Muscle of arm (tissue), 1 donor: ENCODE measurements at regions not wholly inside any gene's neighbourhood (a gene's known extent, or its start where the extent isn't known, plus 50 kb on each side); places are given as distances from the start of the nearest gene placed in this dataset.
A peak's percentile ranks its signal among the peaks of the same experiment; 100 is the strongest.
"Not testable (repeated sequence)": the region's sequence is repeated elsewhere in the genome, so short reads cannot be mapped to it uniquely, and the experiment has no call there.

Experiments used
- DNase-seq: peaks from one replicate; pipeline ENCODE4 v3.0.0-alpha.2; 2013

- no peak for DNase-seq
These were observed 1488.2 kb downstream of the FSTL5 start for GRCh38 chr4:160675550-160675949.

- no peak for DNase-seq
These were observed 1478.1 kb downstream of the FSTL5 start for GRCh38 chr4:160685729-160686128.

- no peak for DNase-seq
These were observed 1462.1 kb downstream of the FSTL5 start for GRCh38 chr4:160701671-160702070.

GRCh38 chr4:160709026-160709425 is 1454.8 kb downstream of the FSTL5 start:
- DNase-seq: peak; percentile 73

- DNase-seq: peak; percentile 21
These were observed 1454.3 kb downstream of the FSTL5 start for GRCh38 chr4:160709546-160709945.

- no peak for DNase-seq
These were observed 1447.2 kb downstream of the FSTL5 start for GRCh38 chr4:160716551-160716950.

- no peak for DNase-seq
These were observed 1446.0 kb downstream of the FSTL5 start for GRCh38 chr4:160717848-160718247.

- DNase-seq: no peak
These were observed 1439.7 kb downstream of the FSTL5 start for GRCh38 chr4:160724063-160724462.

GRCh38 chr4:160745126-160745525 is 1418.7 kb downstream of the FSTL5 start:
- DNase-seq: no peak

- not testable (repeated sequence) for DNase-seq
These were observed 1417.2 kb downstream of the FSTL5 start for GRCh38 chr4:160746585-160746984.

- no peak for DNase-seq
These were observed 1391.1 kb downstream of the FSTL5 start for GRCh38 chr4:160772668-160773067.

- no peak for DNase-seq
These were observed 1368.6 kb downstream of the FSTL5 start for GRCh38 chr4:160795216-160795615.

- no peak for DNase-seq
These were observed 1355.6 kb downstream of the FSTL5 start for GRCh38 chr4:160808174-160808573.

GRCh38 chr4:160809576-160809975 is 1354.2 kb downstream of the FSTL5 start:
- DNase-seq: no peak

GRCh38 chr4:160810424-160810823 is 1353.4 kb downstream of the FSTL5 start:
- no peak for DNase-seq

GRCh38 chr4:160810941-160811340 is 1352.9 kb downstream of the FSTL5 start:
- DNase-seq: no peak

- no peak for DNase-seq
These were observed 1351.8 kb downstream of the FSTL5 start for GRCh38 chr4:160811956-160812355.

- no peak for DNase-seq
These were observed 1349.1 kb downstream of the FSTL5 start for GRCh38 chr4:160814726-160815125.

GRCh38 chr4:160818571-160818970 is 1345.2 kb downstream of the FSTL5 start:
- no peak for DNase-seq

- DNase-seq: no peak
These were observed 1344.0 kb downstream of the FSTL5 start for GRCh38 chr4:160819791-160820190.

- no peak for DNase-seq
These were observed 1339.3 kb downstream of the FSTL5 start for GRCh38 chr4:160824481-160824880.

- DNase-seq: no peak
These were observed 1338.0 kb downstream of the FSTL5 start for GRCh38 chr4:160825644-160826338.

- no peak for DNase-seq
These were observed 1337.5 kb downstream of the FSTL5 start for GRCh38 chr4:160826339-160826679.

GRCh38 chr4:160831165-160831922 is 1332.5 kb downstream of the FSTL5 start:
- no peak for DNase-seq
